SK-N-SH (cell line): ENCODE measurements at regions not wholly inside any gene's neighbourhood (a gene's known extent, or its start where the extent isn't known, plus 50 kb on each side); places are given as distances from the start of the nearest gene placed in this dataset.

Experiments
- CTCF ChIA-PET: fragments of 300-600, 350-600 bp; formaldehyde crosslinking; extraction: SDS; loops from one replicate; lab custom pipeline; 2021; lab: Yijun Ruan, JAX
- POLR2A ChIA-PET: fragments of 350-600 bp; sonication (Branson Sonifier 250); formaldehyde crosslinking; extraction: SDS; loops from one replicate; lab custom pipeline; 2020; ENCODE audit warnings: antibody characterized with exemption, inconsistent platforms; lab: Yijun Ruan, JAX
- DNase-seq: peaks from one replicate; pipeline ENCODE4 v3.0.0; 2012
- H2AFZ ChIP-seq: fragments of 200-600 bp; sonication (generic); 2 replicates; pipeline ENCODE4 v1.8.1; 2016; ENCODE audit warnings: antibody characterized with exemption, mild to moderate bottlenecking, low read depth
- H3F3A ChIP-seq: fragments of 200-600 bp; sonication (generic); replicated peaks from 2 replicates; pipeline ENCODE3; 2016; ENCODE audit warnings: antibody characterized with exemption, mild to moderate bottlenecking; ENCODE audit not compliant: insufficient read depth
- H3K27ac ChIP-seq, 2 experiments: fragments of 200-500 bp in 1 of 2; fragments of 200-600 bp in 1 of 2; sonication (Bioruptor generic) in 1 of 2; sonication (generic), shearing (Covaris generic) in 1 of 2; 2 replicates each; pipeline versions ENCODE4 v1.5.1 to v1.6.1; 2014 to 2016; ENCODE audit warnings: low read depth in 2 of 2, inconsistent platforms in 1 of 2, low read length in 1 of 2, mild to moderate bottlenecking in 1 of 2, mixed read lengths in 1 of 2
- H3K27me3 ChIP-seq: fragments of 200-600 bp; sonication (generic), shearing (Covaris generic); 2 replicates; pipeline ENCODE4 v1.6.1; 2016; ENCODE audit warnings: mixed run types; ENCODE audit not compliant: insufficient read depth
- H3K36me3 ChIP-seq, 2 experiments: fragments of 200-500 bp in 1 of 2; fragments of 200-600 bp in 1 of 2; sonication (Bioruptor generic) in 1 of 2; sonication (generic) in 1 of 2; replicated peaks in 1 of 2; 2 replicates each; pipeline versions ENCODE3 to v1.5.1; 2014 to 2016; ENCODE audit warnings: low read length in 1 of 2, mild to moderate bottlenecking in 1 of 2; ENCODE audit not compliant: insufficient read depth in 2 of 2, control insufficient read depth in 1 of 2
- H3K4me1 ChIP-seq, 2 experiments: fragments of 200-500 bp in 1 of 2; fragments of 200-600 bp in 1 of 2; sonication (Bioruptor generic) in 1 of 2; sonication (generic), shearing (Covaris generic) in 1 of 2; 2 replicates each; pipeline versions ENCODE4 v1.5.1 to v1.6.1; 2014 to 2016; ENCODE audit warnings: low read depth in 1 of 2, low read length in 1 of 2, mixed run types in 1 of 2; ENCODE audit not compliant: insufficient read depth in 2 of 2, control insufficient read depth in 1 of 2
- H3K4me2 ChIP-seq: fragments of 200-600 bp; sonication (generic), shearing (Covaris generic); 2 replicates; pipeline ENCODE4 v1.6.1; 2017; ENCODE audit warnings: mixed run types
- H3K4me3 ChIP-seq, 2 experiments: fragments of 200-500 bp in 1 of 2; fragments of 200-600 bp in 1 of 2; sonication (Bioruptor generic) in 1 of 2; sonication (generic), shearing (Covaris generic) in 1 of 2; 2 replicates each; pipeline versions ENCODE4 v1.5.1 to v1.8.1; 2014 to 2016; ENCODE audit warnings: low read depth in 2 of 2, inconsistent platforms in 1 of 2, low read length in 1 of 2, mild to moderate bottlenecking in 1 of 2, mixed read lengths in 1 of 2, moderate library complexity in 1 of 2
- H3K79me2 ChIP-seq: fragments of 200-600 bp; sonication (generic); 2 replicates; pipeline ENCODE4 v1.8.1; 2017; ENCODE audit warnings: mild to moderate bottlenecking; ENCODE audit not compliant: insufficient read depth
- H3K9ac ChIP-seq: fragments of 200-600 bp; sonication (generic); 2 replicates; pipeline ENCODE4 v1.6.1; 2017; ENCODE audit warnings: mixed run types
- H3K9me2 ChIP-seq: fragments of 200-600 bp; sonication (generic); 2 replicates; pipeline ENCODE4 v1.6.1; 2017; ENCODE audit warnings: mixed run types
- H3K9me3 ChIP-seq: fragments of 200-600 bp; sonication (generic); 2 replicates; pipeline ENCODE4 v1.6.1; 2017; ENCODE audit warnings: mixed run types, mild to moderate bottlenecking, moderate library complexity
- H4K20me1 ChIP-seq: fragments of 200-600 bp; sonication (generic); 2 replicates; pipeline ENCODE4 v1.6.1; 2017; ENCODE audit warnings: mild to moderate bottlenecking, mixed run types; ENCODE audit not compliant: insufficient read depth
- CHD2 ChIP-seq: fragments of 150-350 bp; IDR thresholded peaks from 2 replicates; pipeline ENCODE4 v1.6.1; 2018; ENCODE audit warnings: low read length; ENCODE audit not compliant: partially characterized antibody
- ELF1 ChIP-seq: IDR thresholded peaks from 2 replicates; pipeline ENCODE4 v1.4.0; 2012
- EP300 ChIP-seq, 2 experiments: IDR thresholded peaks; 2 replicates each; pipeline versions ENCODE4 v1.4.0 to v1.6.1; 2012; ENCODE audit warnings: borderline replicate concordance in 1 of 2, low read depth in 1 of 2, low read length in 1 of 2
- FOSL2 ChIP-seq: IDR thresholded peaks from 2 replicates; pipeline ENCODE4 v1.4.0; 2012; ENCODE audit warnings: low read depth, mild to moderate bottlenecking, moderate library complexity, borderline replicate concordance
- GABPA ChIP-seq: IDR thresholded peaks from 2 replicates; pipeline ENCODE4 v1.4.0; 2012; ENCODE audit warnings: low read depth, mild to moderate bottlenecking
- JUND ChIP-seq: IDR thresholded peaks from 2 replicates; pipeline ENCODE4 v1.4.0; 2012
- MEF2A ChIP-seq: IDR thresholded peaks from 2 replicates; pipeline ENCODE4 v1.4.0; 2012; ENCODE audit warnings: low read depth, borderline replicate concordance
- MXI1 ChIP-seq: IDR thresholded peaks from 2 replicates; pipeline ENCODE4 v1.6.1; 2012; ENCODE audit warnings: mild to moderate bottlenecking, low read depth, low read length, improper control_type of control experiment
- NRF1 ChIP-seq: IDR thresholded peaks from 2 replicates; pipeline ENCODE4 v1.6.1; 2012; ENCODE audit warnings: low read depth, mild to moderate bottlenecking, low read length
- POLR2AphosphoS5 ChIP-seq: IDR thresholded peaks from 2 replicates; pipeline ENCODE4 v1.6.1; 2012; ENCODE audit warnings: low read depth, low read length
- RAD21 ChIP-seq: IDR thresholded peaks from 2 replicates; pipeline ENCODE4 v1.6.1; 2012; ENCODE audit warnings: mild to moderate bottlenecking, low read length
- RCOR1 ChIP-seq: fragments of 150-350 bp; IDR thresholded peaks from 2 replicates; pipeline ENCODE4 v1.6.1; 2017; ENCODE audit warnings: antibody characterized with exemption, low read length
- YY1 ChIP-seq: IDR thresholded peaks from 2 replicates; pipeline ENCODE4 v1.4.0; 2012; ENCODE audit warnings: low read depth, mild to moderate bottlenecking
- ZBTB33 ChIP-seq: IDR thresholded peaks from 2 replicates; pipeline ENCODE4 v1.4.0; 2012; ENCODE audit warnings: low read depth, borderline replicate concordance
- WGBS: methylation state at CpG from one replicate; pipeline ENCODE4 v1.1.6; 2017; ENCODE audit warnings: low lambda C conversion rate; 5-methylcytosine and 5-hydroxymethylcytosine counted together

GRCh38 chr10:121669028-121669374, 70.8 kb upstream of the FGFR2 start:
- no peaks in the 10 kb centered on the region for H3K9me3 ChIP-seq
- H3K4me1 ChIP-seq = peaks cover 7 to 22% of the 10 kb centered on the region in 2 experiments; a peak in 3 of 4 replicates
- no peaks in the 10 kb centered on the region for H3K27me3 ChIP-seq
- H3K4me2 ChIP-seq = peak overlapping the region; percentile 14; the same call in 1 of the 2 replicates
- H4K20me1 ChIP-seq = no peaks in the 10 kb centered on the region
- H3K4me3 ChIP-seq = no peak overlapping the region
- no peaks in the 10 kb centered on the region for H3K9me2 ChIP-seq
- H3K36me3 ChIP-seq = no peaks in the 10 kb centered on the region
- TF ChIP-seq POLR2AphosphoS5 (no peak), MXI1 (peak; percentile 65; the same call in 1 of the 2 replicates), ZBTB33 (no peak), YY1 (no peak), NRF1 (no peak), MEF2A (no peak), ELF1 (no peak), GABPA (no peak), FOSL2 (no peak)
- CTCF ChIA-PET = interaction anchor here (0.9 to 1.6 kb wide), 4 partner anchors 24 to 217 kb away, joined by 3 to 8 read pairs (median 4); no protein-coding TSS in a partner anchor
- H2AFZ ChIP-seq = no peak overlapping the region
- no peak for DNase-seq
- WGBS = 31% methylated on average over 6 of the region's 6 CpGs
- POLR2A ChIA-PET = interaction anchor here (0.7 to 1.7 kb wide), 9 partner anchors 14 to 64 kb away, joined by 3 to 10 read pairs (median 5); no protein-coding TSS in a partner anchor
- H3K79me2 ChIP-seq = no peaks in the 10 kb centered on the region
- no peaks in the 10 kb centered on the region for H3F3A ChIP-seq
- H3K9ac ChIP-seq = no peak overlapping the region
- H3K27ac ChIP-seq = peak overlapping the region in 1 of 2 experiments; percentile 97; a peak in 2 of 4 replicates

- Histone ChIP-seq H3F3A (no peaks in the 10 kb centered on the region), H4K20me1 (no peaks in the 10 kb centered on the region), H3K27me3 (no peaks in the 10 kb centered on the region), H2AFZ (no peak overlapping the region), H3K9ac (no peak overlapping the region), H3K9me3 (no peaks in the 10 kb centered on the region), H3K79me2 (no peaks in the 10 kb centered on the region), H3K36me3 (no peaks in the 10 kb centered on the region), H3K4me1 (peaks cover 7 to 22% of the 10 kb centered on the region in 2 experiments; a peak in 3 of 4 replicates), H3K27ac (peak overlapping the region in 1 of 2 experiments; percentile 97; a peak in 2 of 4 replicates), H3K4me3 (no peak overlapping the region), H3K4me2 (peak overlapping the region; percentile 14; the same call in 1 of the 2 replicates), H3K9me2 (no peaks in the 10 kb centered on the region)
- no peak for TF ChIP-seq JUND
- TF ChIP-seq EP300 (IDR thresholded peaks at IDR 0.05; ENCODE audit: borderline replicate concordance in 1 of 2, low read depth in 1 of 2, low read length in 1 of 2) = peak in 1 of 2 experiments; percentile 44; a peak in 2 of 4 replicates
- TF ChIP-seq CHD2 = peak; percentile 56
- TF ChIP-seq RAD21 = peak; percentile 6; the same call in 1 of the 2 replicates
- TF ChIP-seq MXI1 = 0 out of 2 replicates have a peak, but pooled peaks have one; percentile 32
- TF ChIP-seq RCOR1 = peak; percentile 43
- ChIA-PET POLR2A (interaction anchor here (0.6 to 1.7 kb wide), 11 partner anchors 14 to 471 kb away, joined by 3 to 10 read pairs (median 4); no protein-coding TSS in a partner anchor), CTCF (interaction anchor here (0.7 to 1.7 kb wide), 7 partner anchors 21 to 218 kb away, joined by 3 to 8 read pairs (median 4); no protein-coding TSS in a partner anchor)
- peak; percentile 90 for DNase-seq
- WGBS = 10% methylated on average over 9 of the region's 9 CpGs
Measured at GRCh38 chr10:121668314-121669027, 70.2 kb upstream of the FGFR2 start.
